GM10266 (cell line): ENCODE measurements at regions not wholly inside any gene's neighbourhood (a gene's known extent, or its start where the extent isn't known, plus 50 kb on each side); places are given as distances from the start of the nearest gene placed in this dataset.
"Not testable (repeated sequence)": the region's sequence is repeated elsewhere in the genome, so short reads cannot be mapped to it uniquely, and the experiment has no call there.

Experiments used
- DNase-seq: peaks from one replicate; pipeline ENCODE4 v3.0.0; 2012; ENCODE audit errors: extremely low spot score
- CTCF ChIP-seq: IDR thresholded peaks from 2 replicates; pipeline ENCODE4 v1.5.1; 2012; ENCODE audit warnings: mild to moderate bottlenecking, low read depth; ENCODE audit not compliant: control insufficient read depth, insufficient read depth; ENCODE audit errors: missing control alignments

- no peak for DNase-seq
These were observed 380.6 kb downstream of the TENT5A start for GRCh38 chr6:81371930-81372329.

GRCh38 chr6:81366972-81367371 lies 385.5 kb downstream of the TENT5A start:
- no peak for TF ChIP-seq CTCF
- no peak for DNase-seq

More at GRCh38 chr6:81371930-81372329, 380.6 kb downstream of the TENT5A start:
- no peak for TF ChIP-seq CTCF

GRCh38 chr6:81362246-81362645 lies 390.2 kb downstream of the TENT5A start:
- DNase-seq, result no peak
- no peak for TF ChIP-seq CTCF

- DNase-seq, result no peak
- TF ChIP-seq CTCF, result no peak
These were observed 399.2 kb downstream of the TENT5A start for GRCh38 chr6:81353262-81353661.

- DNase-seq, result not testable (repeated sequence)
These were observed 408.5 kb downstream of the TENT5A start for GRCh38 chr6:81344026-81344425.

GRCh38 chr6:81340946-81341345 lies 411.5 kb downstream of the TENT5A start:
- TF ChIP-seq CTCF, result no peak
- DNase-seq, result no peak

- DNase-seq, result no peak
- no peak for TF ChIP-seq CTCF
These were observed 421.0 kb downstream of the TENT5A start for GRCh38 chr6:81331526-81331925.

- DNase-seq, result no peak
- no peak for TF ChIP-seq CTCF
These were observed 423.8 kb downstream of the TENT5A start for GRCh38 chr6:81328700-81329099.
